HG02798 (cell line): ENCODE measurements at regions not wholly inside any gene's neighbourhood (a gene's known extent, or its start where the extent isn't known, plus 50 kb on each side); places are given as distances from the start of the nearest gene placed in this dataset.
A peak's percentile ranks its signal among the peaks of the same experiment; 100 is the strongest.
"Not testable (repeated sequence)": the region's sequence is repeated elsewhere in the genome, so short reads cannot be mapped to it uniquely, and the experiment has no call there.

Experiments used
- ATAC-seq: cut with Tn5 transposase; IDR thresholded peaks from one replicate; pipeline ENCODE4 v1.9.1; 2021; ENCODE audit warnings: mild to moderate bottlenecking; ENCODE audit not compliant: unreplicated experiment, poor library complexity

- ATAC-seq: no peak
Measured at GRCh38 chr4:101439926-101440325, 92.6 kb upstream of the PPP3CA start.

GRCh38 chr4:101421386-101421785, 74.1 kb upstream of the PPP3CA start:
- ATAC-seq: no peak

- no peak for ATAC-seq
Measured at GRCh38 chr4:101420661-101421060, 73.3 kb upstream of the PPP3CA start.

GRCh38 chr4:101419336-101420135, 72.2 kb upstream of the PPP3CA start:
- peak; percentile 81 for ATAC-seq

DNA sequence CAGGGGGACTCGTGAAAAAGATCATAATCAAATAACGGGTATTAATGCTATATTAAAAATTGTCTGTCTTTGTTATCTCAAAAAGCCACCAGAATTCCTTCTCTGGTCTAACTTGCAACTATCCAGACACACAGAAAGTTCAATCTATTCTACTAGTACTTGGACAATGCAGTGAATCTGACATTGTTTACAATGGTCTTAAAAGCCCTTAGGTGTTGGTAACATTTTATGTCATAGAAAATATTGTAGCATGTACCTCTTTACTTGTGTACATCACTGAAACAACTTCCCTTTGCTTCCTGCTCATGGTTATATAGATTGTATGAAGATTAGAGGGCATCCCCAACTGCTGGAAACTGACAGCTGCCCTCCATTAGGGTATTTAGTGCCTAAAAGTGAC, 71.1 kb upstream of the PPP3CA start:
- ATAC-seq: no peak

DNA sequence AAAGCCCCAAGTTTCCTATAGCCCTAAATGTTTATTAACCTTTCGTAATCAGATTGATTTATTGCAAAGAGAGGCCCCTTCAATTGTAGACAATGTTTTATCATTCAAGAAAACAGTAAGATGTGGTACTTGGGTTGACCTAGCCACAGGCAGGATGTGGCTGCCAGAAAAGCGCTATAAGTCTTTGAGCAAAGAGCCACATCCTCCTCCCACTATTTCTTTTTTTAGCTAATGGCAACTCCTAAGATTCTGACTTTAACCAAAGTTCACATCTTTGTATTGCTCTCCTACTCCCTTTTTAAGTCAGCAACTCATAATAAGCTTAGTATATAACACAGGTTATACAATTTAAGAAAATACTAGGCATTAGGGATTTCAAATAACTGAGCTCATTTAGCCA, 70.7 kb upstream of the PPP3CA start:
- ATAC-seq: peak; percentile 77

DNA sequence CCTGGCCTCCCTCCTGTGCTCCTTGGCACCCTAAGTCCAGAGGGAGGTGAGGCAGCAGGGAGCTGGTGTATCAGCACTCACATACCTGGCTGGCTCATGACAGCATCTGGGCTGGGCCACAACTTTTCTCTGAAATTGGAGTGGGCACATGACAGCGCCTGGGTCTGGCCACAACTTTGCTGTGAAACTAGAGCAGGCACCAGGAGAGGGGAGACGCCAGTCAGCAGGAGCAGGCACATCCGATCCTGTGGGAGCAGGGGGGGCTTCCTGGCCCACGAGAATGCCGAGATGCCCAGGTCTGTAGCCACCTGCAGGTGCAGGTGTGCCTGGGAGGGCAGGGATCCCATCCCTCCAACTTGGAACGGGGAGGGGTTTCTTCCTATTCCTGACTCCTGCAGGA, 69.7 kb upstream of the PPP3CA start:
- no peak for ATAC-seq

DNA sequence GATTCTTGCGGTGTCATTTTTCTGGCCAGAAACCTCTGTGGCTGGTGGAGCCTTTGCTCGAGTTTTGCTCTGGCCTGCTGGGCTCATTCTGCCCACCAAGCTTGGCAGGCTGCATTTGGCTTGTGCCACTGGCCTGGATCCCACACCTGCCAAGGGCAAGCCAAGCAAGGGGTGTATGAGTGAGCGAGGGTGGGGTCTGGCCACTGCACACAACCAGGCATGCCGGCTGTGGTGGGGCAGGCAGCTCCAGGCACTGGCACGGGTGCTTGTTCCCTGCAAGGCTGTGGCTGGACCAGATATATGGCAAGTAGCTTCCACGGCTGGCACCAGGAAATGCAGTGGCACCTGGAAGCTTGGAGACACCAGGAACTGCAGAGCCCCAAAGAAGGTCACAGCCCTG, 68.6 kb upstream of the PPP3CA start:
- ATAC-seq: no peak

DNA sequence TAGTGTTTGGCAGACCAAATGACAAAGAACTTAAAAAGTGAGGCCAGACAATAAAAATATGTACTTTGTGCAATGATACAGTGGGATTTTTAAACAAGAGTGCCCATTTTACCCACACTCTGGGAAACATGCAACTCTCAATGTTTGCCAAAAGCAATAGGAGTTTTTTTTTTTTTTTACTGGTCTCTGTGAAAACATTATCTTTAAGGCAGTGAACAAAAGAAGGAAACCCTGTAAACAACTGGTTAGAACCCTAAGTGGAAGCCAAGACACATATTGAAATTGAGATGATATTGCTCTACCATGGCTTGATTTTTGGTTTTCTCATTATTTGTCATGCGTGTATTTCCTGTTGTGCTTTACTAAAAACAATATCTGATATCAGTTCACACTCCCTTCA, 67.2 kb upstream of the PPP3CA start:
- ATAC-seq: no peak

DNA sequence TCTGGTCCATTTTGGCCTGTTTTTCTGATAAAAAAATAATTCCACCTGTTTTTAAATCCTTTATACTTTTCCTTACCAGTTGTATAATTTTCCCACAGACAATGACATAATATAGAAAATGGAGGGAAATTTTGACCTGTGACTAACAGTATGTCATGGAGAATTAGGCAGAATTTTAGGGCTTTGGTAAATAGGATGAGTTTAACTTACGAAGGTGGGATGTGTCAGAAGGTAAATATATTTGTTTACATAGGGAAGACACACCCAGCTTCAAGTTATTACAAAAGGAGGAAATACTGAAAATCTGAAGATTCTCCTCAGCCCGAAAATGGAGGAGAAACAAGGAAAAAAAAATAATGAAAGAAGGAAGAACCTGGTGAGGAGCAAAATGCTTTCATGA, 64.6 kb upstream of the PPP3CA start:
- ATAC-seq: no peak

GRCh38 chr4:101411281-101411910, 64.1 kb upstream of the PPP3CA start:
- not testable (repeated sequence) for ATAC-seq

DNA sequence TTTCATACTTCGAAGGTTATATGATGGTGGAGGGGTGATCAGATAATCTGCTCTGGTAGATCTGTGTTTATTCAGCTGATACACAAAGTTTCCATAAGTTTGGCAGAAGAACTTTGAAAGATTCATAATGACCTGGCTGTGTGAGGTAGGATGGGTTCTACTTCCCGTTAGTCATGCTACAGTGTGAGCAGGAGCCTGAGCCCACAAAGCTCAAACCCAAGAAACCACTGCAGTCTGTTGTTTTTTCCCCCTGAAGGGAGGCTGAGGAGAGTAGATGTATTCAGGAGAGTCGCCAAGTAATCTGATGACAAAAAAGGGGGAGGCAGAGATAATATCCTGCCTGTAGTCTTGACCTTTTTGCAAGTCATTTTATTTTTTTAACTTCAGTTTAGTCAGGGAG, 52.8 kb upstream of the PPP3CA start:
- ATAC-seq: no peak

DNA sequence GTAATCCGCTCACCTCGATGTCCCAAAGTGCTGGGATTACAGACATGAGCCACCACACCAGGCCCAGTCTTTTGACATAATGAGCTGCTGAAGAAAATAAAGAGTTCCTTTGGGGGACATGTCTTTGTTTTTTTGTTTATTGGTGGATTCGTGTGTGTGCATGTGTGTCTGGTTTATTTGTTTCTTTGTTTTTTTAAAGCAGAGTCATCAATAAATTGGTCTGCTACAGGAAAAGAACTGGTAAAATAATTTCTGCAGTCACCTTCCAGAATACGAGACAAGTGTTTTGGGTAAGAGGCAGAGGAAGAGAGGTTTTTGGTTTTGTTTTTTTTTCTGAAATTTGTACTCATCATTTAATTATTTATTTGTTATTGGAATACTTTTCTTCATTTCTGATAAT, 51.5 kb upstream of the PPP3CA start:
- no peak for ATAC-seq
